Dendritic cell treated with granulocyte-macrophage colony-stimulating factor and Interleukin-4, amounts not matched to agents 40 ng/mL and 50 ng/mL, for 4 days (primary cell): ENCODE measurements at regions not wholly inside any gene's neighbourhood (a gene's known extent, or its start where the extent isn't known, plus 50 kb on each side); places are given as distances from the start of the nearest gene placed in this dataset.

ENCODE experiments used
- H3K27ac Mint-ChIP-seq: one replicate; pipeline ENCODE4 v1.8.0; 2022; ENCODE audit warnings: mild to moderate bottlenecking, mixed read lengths
- H3K27me3 Mint-ChIP-seq: one replicate; pipeline ENCODE4 v1.8.0; 2022; ENCODE audit warnings: mild to moderate bottlenecking, mixed read lengths
- H3K36me3 Mint-ChIP-seq: one replicate; pipeline ENCODE4 v1.8.0; 2022; ENCODE audit warnings: low read depth, mixed read lengths
- H3K4me1 Mint-ChIP-seq: one replicate; pipeline ENCODE4 v1.8.0; 2022; ENCODE audit warnings: low read depth, mixed read lengths
- H3K4me3 Mint-ChIP-seq: one replicate; pipeline ENCODE4 v1.8.0; 2022; ENCODE audit warnings: mild to moderate bottlenecking, moderate library complexity, mixed read lengths
- H3K9me3 Mint-ChIP-seq: one replicate; pipeline ENCODE4 v1.8.0; 2022; ENCODE audit warnings: mixed read lengths
- intact Hi-C: fragments of 100-400 bp; cut with micrococcal nuclease; formaldehyde crosslinking; loops from one replicate; pipeline ENCODE4 v1.15.0; 2022

DNA sequence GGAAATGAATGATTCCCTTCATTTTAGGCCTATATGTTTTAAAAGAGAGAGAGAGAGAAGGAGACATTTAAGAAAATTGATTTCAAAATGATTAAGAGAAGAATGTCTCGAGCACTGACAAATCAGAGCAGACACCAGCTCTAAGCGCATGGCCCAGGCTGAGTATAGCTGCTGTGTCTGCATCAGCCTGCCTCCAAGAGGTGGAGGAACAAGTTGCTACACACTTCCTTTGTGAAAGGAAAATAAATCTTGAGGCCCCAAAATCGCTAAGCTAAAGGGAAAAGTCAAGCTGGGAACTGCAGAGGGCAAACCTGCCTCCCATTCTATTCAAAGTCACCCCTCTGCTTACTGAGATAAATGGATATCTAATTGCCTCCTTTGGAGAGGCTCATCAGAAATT, 728.7 kb upstream of the TMEM132C start:
- Mint-ChIP-seq H3K27ac (no peak overlapping the region), H3K4me1 (no peaks in the 10 kb centered on the region), H3K9me3 (no peaks in the 10 kb centered on the region), H3K27me3 (no peaks in the 10 kb centered on the region), H3K36me3 (no peaks in the 10 kb centered on the region), H3K4me3 (no peak overlapping the region)
- intact Hi-C loops = no loop called here

DNA sequence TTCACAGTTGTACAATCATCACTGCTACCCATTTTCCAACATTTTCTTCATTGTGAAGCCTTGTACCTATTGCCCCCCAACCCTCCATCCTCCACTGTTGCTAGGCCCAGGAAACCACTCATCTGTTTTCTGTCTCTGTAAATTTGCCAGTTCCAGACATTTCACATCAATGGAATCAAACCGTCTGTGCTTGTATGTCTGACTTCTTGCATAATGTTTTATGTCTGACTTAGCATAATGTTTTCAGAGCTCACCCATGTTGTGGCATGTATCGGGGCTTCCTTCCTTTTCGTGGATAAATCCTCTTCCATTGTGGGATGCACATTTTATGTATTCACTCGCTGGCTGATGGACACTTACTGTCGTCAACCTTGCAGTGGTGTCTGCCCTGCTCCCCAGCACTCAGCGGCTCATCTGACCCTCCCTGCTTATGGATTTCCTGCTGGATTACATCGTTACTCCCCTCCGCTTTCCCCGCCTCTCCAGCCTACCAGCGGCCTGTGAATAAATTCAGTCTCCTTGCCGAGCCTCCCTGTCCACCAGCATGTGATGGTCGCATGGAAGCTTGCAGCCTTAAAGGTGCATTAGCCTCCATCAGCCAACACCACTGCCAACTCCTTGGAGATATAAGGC, 727.6 kb upstream of the TMEM132C start:
- H3K9me3 Mint-ChIP-seq = no peaks in the 10 kb centered on the region
- no peaks in the 10 kb centered on the region for H3K36me3 Mint-ChIP-seq
- intact Hi-C loops = no loop called here
- H3K4me3 Mint-ChIP-seq = no peak overlapping the region
- H3K27me3 Mint-ChIP-seq = no peaks in the 10 kb centered on the region
- H3K27ac Mint-ChIP-seq = no peak overlapping the region
- H3K4me1 Mint-ChIP-seq = no peaks in the 10 kb centered on the region

DNA sequence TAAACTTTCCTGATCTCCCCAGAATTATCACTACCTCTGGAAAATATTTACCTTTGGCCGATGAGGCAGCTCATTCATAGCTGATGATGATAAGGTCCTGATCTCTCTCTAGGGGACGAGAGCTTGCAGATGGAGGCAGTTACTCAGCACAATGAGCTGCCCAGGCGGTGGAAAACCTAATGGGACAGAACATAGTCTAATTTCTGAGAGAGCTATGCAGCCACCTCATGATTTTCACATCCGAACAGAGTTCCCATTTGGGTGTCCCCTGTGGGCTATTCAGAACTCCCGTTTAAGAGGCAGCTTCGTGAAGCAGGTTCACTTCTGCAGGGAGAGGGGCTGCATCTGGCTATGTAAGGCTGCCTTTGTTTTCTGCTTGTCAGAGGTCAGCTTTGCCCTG, 724.6 kb upstream of the TMEM132C start:
- Mint-ChIP-seq H3K4me3 (no peak overlapping the region), H3K4me1 (no peaks in the 10 kb centered on the region), H3K27ac (no peak overlapping the region), H3K27me3 (no peaks in the 10 kb centered on the region), H3K9me3 (no peaks in the 10 kb centered on the region), H3K36me3 (no peaks in the 10 kb centered on the region)
- intact Hi-C loops = no loop called here

DNA sequence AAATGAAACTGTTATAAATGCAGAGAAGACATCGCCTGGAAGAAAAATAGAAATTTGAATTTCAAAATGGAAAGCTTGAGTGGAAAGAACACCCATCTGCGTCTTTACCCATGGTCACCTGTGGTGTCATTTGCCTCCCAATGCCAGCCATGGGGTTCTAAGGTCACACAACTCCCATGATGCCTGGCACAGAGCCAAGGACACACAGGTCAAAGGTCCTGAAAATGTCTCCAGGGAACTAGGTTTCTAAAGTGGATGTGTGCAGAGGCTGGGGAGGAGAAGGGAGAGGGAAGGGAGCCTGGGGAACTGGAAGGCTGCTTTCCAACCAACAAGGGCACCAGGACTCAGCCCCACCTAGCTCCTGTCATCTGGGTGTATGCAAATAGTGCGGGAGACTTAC, 724.0 kb upstream of the TMEM132C start:
- Mint-ChIP-seq H3K36me3 (no peaks in the 10 kb centered on the region), H3K27ac (no peak overlapping the region), H3K9me3 (no peaks in the 10 kb centered on the region), H3K4me3 (no peak overlapping the region), H3K4me1 (no peaks in the 10 kb centered on the region), H3K27me3 (no peaks in the 10 kb centered on the region)
- intact Hi-C loops = no loop called here

DNA sequence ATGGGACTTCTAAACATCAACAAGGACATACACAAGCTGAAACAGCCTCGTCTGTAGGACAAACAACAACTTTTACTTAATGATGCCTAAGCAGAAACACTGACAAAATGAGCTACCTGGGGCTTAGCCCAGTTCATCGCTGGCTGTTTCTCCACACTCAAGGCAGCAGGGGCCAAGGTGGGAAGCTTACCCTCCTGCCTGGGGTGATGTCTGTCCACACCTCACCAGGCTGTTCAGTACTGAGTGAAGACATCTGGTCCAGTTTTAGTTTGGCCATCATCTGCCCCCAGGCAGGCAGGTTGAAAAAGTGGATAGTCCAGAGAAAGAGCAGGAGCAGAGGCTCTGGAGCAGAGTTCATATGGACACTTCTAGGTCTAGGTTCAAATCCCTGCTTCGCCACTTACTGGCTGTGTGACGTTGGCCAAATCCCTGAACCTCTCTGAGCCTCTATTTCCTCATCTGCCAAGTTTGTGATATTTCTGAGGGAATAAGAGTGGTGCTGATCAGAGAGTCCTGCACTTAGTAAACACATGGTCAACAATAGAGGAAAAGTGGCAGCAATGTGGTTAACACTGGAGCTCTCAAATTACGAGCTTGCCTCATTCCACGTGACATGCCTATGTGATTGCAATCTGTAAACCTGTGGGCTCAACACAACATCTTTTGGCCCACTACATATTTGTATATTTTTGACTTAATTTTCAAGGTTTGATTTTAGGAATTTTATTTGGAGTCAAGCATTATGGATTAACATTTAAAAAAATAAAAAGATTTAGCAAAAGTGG, 720.1 kb upstream of the TMEM132C start:
- no peaks in the 10 kb centered on the region for H3K36me3 Mint-ChIP-seq
- no peaks in the 10 kb centered on the region for H3K27me3 Mint-ChIP-seq
- peaks cover 5% of the 10 kb centered on the region for H3K9me3 Mint-ChIP-seq
- H3K4me1 Mint-ChIP-seq = no peaks in the 10 kb centered on the region
- intact Hi-C loops = no loop called here
- no peak overlapping the region for H3K27ac Mint-ChIP-seq
- H3K4me3 Mint-ChIP-seq = no peak overlapping the region

DNA sequence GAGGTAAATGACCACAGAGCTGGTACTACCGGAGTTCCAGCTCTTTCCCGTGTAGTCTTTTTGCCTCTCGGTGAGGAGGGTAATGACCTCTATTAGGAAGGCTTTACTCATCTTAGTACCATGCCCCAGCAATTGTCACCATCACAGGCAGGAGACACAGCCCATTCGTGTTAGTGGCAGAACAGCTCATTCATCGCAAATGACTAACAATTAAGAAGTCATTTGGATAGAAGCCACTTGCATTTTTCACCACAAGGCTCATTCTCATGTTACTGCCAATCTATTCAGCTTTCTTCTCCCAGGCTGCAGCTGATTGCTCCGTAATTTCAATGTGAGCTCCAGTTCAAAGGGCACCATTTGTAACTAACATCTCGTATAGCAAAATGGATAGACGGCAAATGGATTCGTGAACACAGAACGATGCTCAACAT, 718.8 kb upstream of the TMEM132C start:
- Mint-ChIP-seq H3K36me3 (no peaks in the 10 kb centered on the region), H3K27ac (no peak overlapping the region), H3K4me1 (no peaks in the 10 kb centered on the region), H3K27me3 (no peaks in the 10 kb centered on the region), H3K4me3 (no peak overlapping the region), H3K9me3 (peaks cover 16% of the 10 kb centered on the region)
- intact Hi-C loops = no loop called here

DNA sequence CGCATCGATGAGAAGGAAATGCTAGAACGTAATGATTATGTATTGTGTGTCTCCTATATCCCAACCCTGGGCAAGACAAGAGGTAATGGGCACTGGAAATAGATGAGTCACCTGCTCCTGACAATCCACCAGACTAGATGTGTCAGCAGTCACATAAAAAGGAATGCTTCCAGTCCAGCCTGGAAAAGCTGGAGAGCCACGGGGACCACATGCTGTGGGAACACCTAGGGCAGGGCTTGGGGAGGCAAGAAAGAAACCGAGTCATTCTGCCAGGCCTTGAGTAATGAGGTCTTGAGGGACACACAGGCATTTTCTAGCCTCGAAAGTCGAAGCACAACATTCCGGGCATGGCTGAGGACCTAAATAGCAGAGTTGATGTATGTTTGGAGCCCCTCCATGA, 716.7 kb upstream of the TMEM132C start:
- H3K4me3 Mint-ChIP-seq = no peak overlapping the region
- H3K4me1 Mint-ChIP-seq = no peaks in the 10 kb centered on the region
- intact Hi-C loops = no loop called here
- no peak overlapping the region for H3K27ac Mint-ChIP-seq
- H3K9me3 Mint-ChIP-seq = peaks cover 16% of the 10 kb centered on the region
- no peaks in the 10 kb centered on the region for H3K36me3 Mint-ChIP-seq
- no peaks in the 10 kb centered on the region for H3K27me3 Mint-ChIP-seq

DNA sequence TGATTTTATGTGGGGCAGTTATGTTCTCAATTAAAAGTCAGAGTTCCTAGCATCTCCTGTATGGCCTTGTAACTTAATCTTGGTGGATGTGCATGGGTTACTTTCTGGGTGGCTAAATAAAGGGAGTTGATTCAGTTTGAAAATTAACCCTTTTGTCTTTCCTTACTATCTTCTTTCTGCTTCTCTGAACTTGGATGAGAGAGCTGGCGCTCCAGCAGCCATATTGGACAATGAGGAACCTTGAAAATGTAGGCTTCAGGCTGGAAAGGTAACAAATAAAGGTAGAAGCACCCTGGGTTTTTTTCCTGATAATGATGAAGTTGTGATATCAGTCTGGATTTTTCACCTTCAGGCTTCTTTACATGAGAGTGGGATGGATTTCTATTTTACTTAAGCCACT, 714.1 kb upstream of the TMEM132C start:
- Mint-ChIP-seq H3K4me1 (no peaks in the 10 kb centered on the region), H3K27ac (no peak overlapping the region), H3K36me3 (no peaks in the 10 kb centered on the region), H3K4me3 (no peak overlapping the region), H3K9me3 (peaks cover 16% of the 10 kb centered on the region), H3K27me3 (no peaks in the 10 kb centered on the region)
- intact Hi-C loops = no loop called here

DNA sequence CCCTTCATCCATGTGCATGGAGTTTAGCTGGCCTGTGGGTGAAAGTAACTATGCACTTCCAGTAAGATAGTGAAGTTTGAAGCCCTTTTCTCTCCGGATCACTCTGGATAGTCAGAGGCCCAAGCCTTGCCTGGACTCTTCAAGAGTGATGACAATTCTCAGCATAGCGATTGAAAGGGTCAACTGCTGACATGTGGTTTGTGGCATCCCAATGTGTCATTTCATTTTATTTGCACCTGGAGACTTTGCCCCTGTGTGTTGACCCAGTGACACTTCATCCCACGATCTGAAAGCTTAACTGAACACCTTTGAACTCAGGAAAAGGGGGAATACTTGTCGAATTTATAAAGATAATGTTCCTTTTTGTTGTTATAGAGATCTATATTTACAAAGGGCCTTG, 711.9 kb upstream of the TMEM132C start:
- Mint-ChIP-seq H3K27me3 (no peaks in the 10 kb centered on the region), H3K4me3 (no peak overlapping the region), H3K36me3 (no peaks in the 10 kb centered on the region), H3K9me3 (peaks cover 16% of the 10 kb centered on the region), H3K27ac (no peak overlapping the region), H3K4me1 (no peaks in the 10 kb centered on the region)
- intact Hi-C loops = no loop called here

DNA sequence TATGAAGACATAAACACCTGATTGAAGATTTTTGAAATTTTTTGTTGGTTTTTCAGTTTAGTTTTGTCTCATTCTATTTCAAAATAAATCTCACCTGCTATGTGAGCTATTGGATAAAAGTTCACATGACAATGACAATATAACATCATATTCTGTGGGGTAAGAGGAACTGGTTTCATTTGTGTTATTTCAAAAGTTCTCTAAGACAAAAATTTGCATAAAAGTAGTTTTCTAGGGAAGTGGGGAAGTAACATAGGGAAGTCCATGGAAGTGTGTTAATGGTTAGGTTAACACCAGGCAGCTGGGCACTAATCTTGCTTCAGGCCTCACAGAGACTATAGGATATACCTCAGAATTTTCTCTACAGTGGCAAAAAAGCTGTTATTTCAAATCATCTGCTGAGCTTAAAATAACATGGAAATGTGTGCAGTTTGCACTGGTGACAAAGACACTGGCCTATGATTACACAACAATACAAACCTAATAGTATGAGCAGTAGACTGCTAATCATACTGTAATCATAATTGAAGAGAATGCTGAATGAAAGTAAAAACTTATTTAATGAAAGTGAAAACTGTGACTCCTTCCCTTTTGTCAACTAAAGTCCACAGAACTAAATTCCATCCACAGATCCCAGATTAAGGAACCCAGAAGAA, 710.6 kb upstream of the TMEM132C start:
- no peaks in the 10 kb centered on the region for H3K36me3 Mint-ChIP-seq
- peaks cover 16% of the 10 kb centered on the region for H3K9me3 Mint-ChIP-seq
- H3K4me3 Mint-ChIP-seq = no peak overlapping the region
- H3K27ac Mint-ChIP-seq = no peak overlapping the region
- no peaks in the 10 kb centered on the region for H3K27me3 Mint-ChIP-seq
- no peaks in the 10 kb centered on the region for H3K4me1 Mint-ChIP-seq
- intact Hi-C loops = no loop called here

DNA sequence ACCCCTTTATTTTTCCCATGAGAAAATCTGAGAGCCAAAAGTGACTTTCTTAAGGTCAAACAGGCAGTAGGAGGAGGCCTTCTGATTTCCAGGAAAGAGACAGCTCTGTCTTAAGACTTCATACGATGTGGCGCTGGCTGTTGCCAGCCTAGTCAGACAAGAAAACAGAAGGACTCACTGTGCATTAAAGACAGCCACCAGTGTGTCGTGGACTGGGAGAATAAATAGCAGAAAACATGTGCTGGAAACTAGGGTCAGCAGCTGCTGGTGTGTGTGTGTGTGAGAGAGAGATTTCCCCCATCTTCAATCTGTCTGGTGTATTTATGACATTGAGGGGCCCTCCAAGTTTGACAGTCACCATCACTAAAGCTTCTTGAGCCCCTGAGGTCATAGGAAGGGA, 708.6 kb upstream of the TMEM132C start:
- Mint-ChIP-seq H3K9me3 (peaks cover 2% of the 10 kb centered on the region), H3K27me3 (no peaks in the 10 kb centered on the region), H3K4me1 (no peaks in the 10 kb centered on the region), H3K36me3 (no peaks in the 10 kb centered on the region), H3K4me3 (no peak overlapping the region), H3K27ac (no peak overlapping the region)
- intact Hi-C loops = no loop called here

DNA sequence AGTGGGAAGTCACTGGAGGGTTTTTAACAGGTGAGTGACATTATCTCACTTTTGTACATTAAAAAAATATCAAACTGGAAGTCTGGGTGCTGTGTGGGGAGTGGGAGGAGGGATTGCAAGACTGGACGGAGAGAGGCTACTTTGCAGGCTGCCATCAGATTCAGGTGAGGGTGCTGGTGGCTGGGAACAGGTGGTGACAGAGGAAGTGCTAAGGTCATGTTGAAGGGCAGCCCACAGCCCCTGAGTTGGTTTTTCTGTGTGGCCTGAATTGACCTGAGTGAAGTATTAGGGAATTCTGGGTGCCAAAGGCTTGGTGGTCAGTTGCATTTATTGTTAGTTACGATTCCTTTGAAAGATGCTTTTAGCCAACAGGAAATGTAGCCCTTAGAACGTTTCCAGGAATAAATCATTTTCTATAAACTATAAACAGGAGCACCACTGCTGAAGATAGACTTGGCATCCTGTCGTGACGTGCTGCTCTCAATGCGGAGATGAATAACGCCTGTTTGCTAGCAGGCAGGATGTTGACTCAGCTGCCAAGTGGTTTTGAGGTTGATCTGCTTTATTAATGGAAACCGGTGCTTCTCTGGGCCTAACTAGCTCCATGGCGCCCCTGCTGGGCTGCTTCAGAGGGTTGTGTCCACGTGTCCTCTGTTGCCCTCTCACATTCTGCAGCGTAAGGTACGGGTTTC, 707.5 kb upstream of the TMEM132C start:
- no peak overlapping the region for H3K27ac Mint-ChIP-seq
- intact Hi-C loops = no loop called here
- peaks cover 9% of the 10 kb centered on the region for H3K9me3 Mint-ChIP-seq
- H3K27me3 Mint-ChIP-seq = no peaks in the 10 kb centered on the region
- H3K4me1 Mint-ChIP-seq = no peaks in the 10 kb centered on the region
- no peaks in the 10 kb centered on the region for H3K36me3 Mint-ChIP-seq
- no peak overlapping the region for H3K4me3 Mint-ChIP-seq

DNA sequence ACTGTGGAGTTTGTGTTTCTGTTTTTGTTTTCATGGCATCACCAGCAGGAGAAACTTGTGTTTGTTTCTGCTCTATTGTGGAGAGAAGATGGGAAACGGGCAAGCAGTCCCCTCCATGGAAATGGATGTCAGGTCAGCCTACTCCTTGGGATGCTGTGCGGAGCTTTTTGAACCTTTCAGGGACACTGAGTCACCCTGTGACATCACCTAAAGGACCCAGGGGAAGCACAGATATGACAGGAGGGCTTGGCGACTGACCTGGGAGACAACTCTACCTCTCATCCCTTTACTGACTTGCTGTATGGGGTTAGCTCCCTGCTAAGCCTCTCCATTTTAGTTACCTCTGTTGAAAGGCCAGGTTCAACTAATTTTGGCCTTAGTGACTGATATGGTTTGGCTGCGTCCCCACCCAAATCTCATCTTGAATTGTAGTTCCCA, 706.9 kb upstream of the TMEM132C start:
- no peak overlapping the region for H3K4me3 Mint-ChIP-seq

DNA sequence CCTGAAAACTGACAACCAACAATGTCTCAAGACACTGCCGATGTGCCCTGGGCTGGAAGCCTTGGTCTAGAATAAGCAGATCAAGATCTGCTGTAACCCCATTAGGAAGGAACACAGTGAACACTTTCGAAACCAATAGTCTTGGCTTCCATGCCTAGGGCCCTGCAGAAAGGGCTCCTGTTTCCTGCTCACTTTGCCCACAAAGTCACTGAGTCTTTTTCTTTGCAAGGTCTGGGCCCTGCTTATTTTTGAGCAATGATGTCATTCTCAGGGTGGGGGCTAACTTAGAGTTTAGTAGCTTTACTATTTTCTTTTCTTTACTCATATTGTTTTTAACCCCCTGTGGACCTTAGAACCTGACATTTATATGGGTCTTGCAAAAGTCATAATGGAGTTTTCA, 704.2 kb upstream of the TMEM132C start:
- Mint-ChIP-seq H3K4me1 (no peaks in the 10 kb centered on the region), H3K9me3 (peaks cover 22% of the 10 kb centered on the region), H3K4me3 (no peak overlapping the region), H3K27me3 (no peaks in the 10 kb centered on the region), H3K36me3 (no peaks in the 10 kb centered on the region), H3K27ac (no peak overlapping the region)
- intact Hi-C loops = no loop called here

More for the DNA sequence above, 706.9 kb upstream of the TMEM132C start:
- no peak overlapping the region for H3K27ac Mint-ChIP-seq
- intact Hi-C loops = no loop called here
- H3K9me3 Mint-ChIP-seq = peaks cover 15% of the 10 kb centered on the region
- H3K27me3 Mint-ChIP-seq = no peaks in the 10 kb centered on the region
- H3K36me3 Mint-ChIP-seq = no peaks in the 10 kb centered on the region
- H3K4me1 Mint-ChIP-seq = no peaks in the 10 kb centered on the region
